ENCODE measurements at regions not wholly inside any gene's neighbourhood (a gene's known extent, or its start where the extent isn't known, plus 50 kb on each side); places are given as distances from the start of the nearest gene placed in this dataset.

DNA sequence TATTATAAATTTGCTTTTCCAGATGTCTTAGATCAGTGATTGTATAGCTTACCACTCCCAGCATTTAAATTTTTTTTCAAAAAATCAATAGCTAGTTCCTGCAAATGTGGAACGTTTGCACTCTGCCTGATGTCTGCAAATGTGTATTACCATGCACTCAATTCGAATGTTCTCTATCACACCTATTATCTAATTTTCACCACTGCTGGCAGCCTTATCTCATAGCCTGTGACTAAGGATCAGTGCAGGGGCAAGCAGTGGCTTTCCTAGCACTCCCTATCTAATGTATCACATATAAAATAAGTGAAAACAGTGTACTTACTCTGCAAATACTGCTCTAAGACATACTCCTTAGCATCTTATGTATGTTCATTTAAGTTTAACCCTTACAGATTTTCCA, 196.3 kb upstream of the PLSCR5 start:
- TF ChIP-seq SIX5 (IDR thresholded peaks at IDR 0.05; ENCODE audit: low read depth, low read length, severe bottlenecking), result no peak
- TF ChIP-seq, protein P1, sequence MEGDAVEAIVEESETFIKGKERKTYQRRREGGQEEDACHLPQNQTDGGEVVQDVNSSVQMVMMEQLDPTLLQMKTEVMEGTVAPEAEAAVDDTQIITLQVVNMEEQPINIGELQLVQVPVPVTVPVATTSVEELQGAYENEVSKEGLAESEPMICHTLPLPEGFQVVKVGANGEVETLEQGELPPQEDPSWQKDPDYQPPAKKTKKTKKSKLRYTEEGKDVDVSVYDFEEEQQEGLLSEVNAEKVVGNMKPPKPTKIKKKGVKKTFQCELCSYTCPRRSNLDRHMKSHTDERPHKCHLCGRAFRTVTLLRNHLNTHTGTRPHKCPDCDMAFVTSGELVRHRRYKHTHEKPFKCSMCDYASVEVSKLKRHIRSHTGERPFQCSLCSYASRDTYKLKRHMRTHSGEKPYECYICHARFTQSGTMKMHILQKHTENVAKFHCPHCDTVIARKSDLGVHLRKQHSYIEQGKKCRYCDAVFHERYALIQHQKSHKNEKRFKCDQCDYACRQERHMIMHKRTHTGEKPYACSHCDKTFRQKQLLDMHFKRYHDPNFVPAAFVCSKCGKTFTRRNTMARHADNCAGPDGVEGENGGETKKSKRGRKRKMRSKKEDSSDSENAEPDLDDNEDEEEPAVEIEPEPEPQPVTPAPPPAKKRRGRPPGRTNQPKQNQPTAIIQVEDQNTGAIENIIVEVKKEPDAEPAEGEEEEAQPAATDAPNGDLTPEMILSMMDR (IDR thresholded peaks at IDR 0.05 in 2 of 3, conservative IDR thresholded peaks at IDR 0.05 in 1 of 3; ENCODE audit: control insufficient read depth in 2 of 3, extremely low read depth in 1 of 3, insufficient read depth in 1 of 3, low read depth in 3 of 3, low read length in 3 of 3), result no peak
